Right atrium auricular region (tissue), 2 donors: ENCODE measurements at regions not wholly inside any gene's neighbourhood (a gene's known extent, or its start where the extent isn't known, plus 50 kb on each side); places are given as distances from the start of the nearest gene placed in this dataset.

Source experiments
- DNase-seq: peaks from one replicate; pipeline ENCODE4 v3.0.0-alpha.2; 2019; ENCODE audit warnings: low spot score
- H3K27ac ChIP-seq, 2 donors: fragments of 200-600 bp; sonication (generic); 1 replicate in 1 of 2; 2 replicates in 1 of 2; pipeline ENCODE4 v1.5.1; 2016 to 2019
- H3K27me3 ChIP-seq, 2 donors: fragments of 200-600 bp; sonication (generic); one replicate each; pipeline versions ENCODE4 v1.5.1 to v1.6.0; 2017 to 2019
- H3K36me3 ChIP-seq: fragments of 200-600 bp; sonication (generic); one replicate; pipeline ENCODE4 v1.5.1; 2016
- H3K4me1 ChIP-seq, 2 donors: fragments of 200-600 bp; sonication (generic); one replicate each; pipeline versions ENCODE4 v1.5.1 to v1.6.0; 2017 to 2019
- H3K4me3 ChIP-seq, 2 donors: fragments of 200-600 bp; sonication (generic); 1 replicate in 1 of 2; 2 replicates in 1 of 2; pipeline ENCODE4 v1.5.1; 2017 to 2019; ENCODE audit warnings: mild to moderate bottlenecking in 1 of 2, moderate library complexity in 1 of 2
- H3K9me3 ChIP-seq, 2 donors: fragments of 200-600 bp; sonication (generic); one replicate each; pipeline ENCODE4 v1.5.1; 2019
- CTCF ChIP-seq, 2 donors: fragments of 200-600 bp; sonication (generic); IDR thresholded peaks; one replicate each; pipeline ENCODE4 v1.5.1; 2019; ENCODE audit warnings: antibody characterized with exemption in 2 of 2

GRCh38 chr2:226118471-226119429 is 680.9 kb downstream of the IRS1 start:
- DNase-seq: no peak
- H3K4me3 ChIP-seq: peak overlapping the region in 1 of 2 donors; percentile 21
- peaks cover 0 to 5% of the 10 kb centered on the region in 2 donors for H3K4me1 ChIP-seq
- H3K9me3 ChIP-seq: no peaks in the 10 kb centered on the region
- no peak for TF ChIP-seq CTCF (IDR thresholded peaks at IDR 0.05)
- peak overlapping the region; percentile 13 to 47 for H3K27ac ChIP-seq
- H3K27me3 ChIP-seq: no peaks in the 10 kb centered on the region
- no peaks in the 10 kb centered on the region for H3K36me3 ChIP-seq

GRCh38 chr2:226117510-226118065 is 682.0 kb downstream of the IRS1 start:
- no peak for DNase-seq
- H3K27me3 ChIP-seq: no peaks in the 10 kb centered on the region
- H3K4me3 ChIP-seq: no peak overlapping the region
- no peak overlapping the region for H3K27ac ChIP-seq
- no peak for TF ChIP-seq CTCF (IDR thresholded peaks at IDR 0.05)
- peaks cover 0 to 5% of the 10 kb centered on the region in 2 donors for H3K4me1 ChIP-seq
- no peaks in the 10 kb centered on the region for H3K36me3 ChIP-seq
- H3K9me3 ChIP-seq: no peaks in the 10 kb centered on the region

- H3K36me3 ChIP-seq: no peaks in the 10 kb centered on the region
- no peaks in the 10 kb centered on the region for H3K9me3 ChIP-seq
- H3K27me3 ChIP-seq: no peaks in the 10 kb centered on the region
- no peak for TF ChIP-seq CTCF (IDR thresholded peaks at IDR 0.05)
- no peak overlapping the region for H3K27ac ChIP-seq
- peaks cover 0 to 5% of the 10 kb centered on the region in 2 donors for H3K4me1 ChIP-seq
- H3K4me3 ChIP-seq: no peak overlapping the region
- DNase-seq: no peak
Measured at GRCh38 chr2:226116346-226116745, 683.3 kb downstream of the IRS1 start.

GRCh38 chr2:226115832-226116200 is 683.8 kb downstream of the IRS1 start:
- DNase-seq: no peak
- Histone ChIP-seq H3K36me3 (no peaks in the 10 kb centered on the region), H3K4me3 (no peak overlapping the region), H3K9me3 (no peaks in the 10 kb centered on the region), H3K4me1 (peaks cover 0 to 5% of the 10 kb centered on the region in 2 donors), H3K27ac (no peak overlapping the region), H3K27me3 (no peaks in the 10 kb centered on the region)
- TF ChIP-seq CTCF (IDR thresholded peaks at IDR 0.05): no peak

GRCh38 chr2:226115102-226115831 is 684.4 kb downstream of the IRS1 start:
- H3K4me1 ChIP-seq: peaks cover 0 to 5% of the 10 kb centered on the region in 2 donors
- TF ChIP-seq CTCF (IDR thresholded peaks at IDR 0.05): no peak
- no peaks in the 10 kb centered on the region for H3K27me3 ChIP-seq
- no peak overlapping the region for H3K4me3 ChIP-seq
- no peaks in the 10 kb centered on the region for H3K9me3 ChIP-seq
- H3K27ac ChIP-seq: no peak overlapping the region
- no peaks in the 10 kb centered on the region for H3K36me3 ChIP-seq
- DNase-seq: no peak
